ENCODE measurements at regions not wholly inside any gene's neighbourhood (a gene's known extent, or its start where the extent isn't known, plus 50 kb on each side); places are given as distances from the start of the nearest gene placed in this dataset.
"Not testable (repeated sequence)": the region's sequence is repeated elsewhere in the genome, so short reads cannot be mapped to it uniquely, and the experiment has no call there.

- DNase-seq (ENCODE audit: low read depth), result no peak
These were observed 710.3 kb downstream of the ZBBX start for GRCh38 chr3:166669781-166670180.

- DNase-seq (ENCODE audit: low read depth), result peak; percentile 86
These were observed 716.9 kb downstream of the ZBBX start for GRCh38 chr3:166663194-166663593.

- DNase-seq (ENCODE audit: low read depth), result no peak
These were observed 718.5 kb downstream of the ZBBX start for GRCh38 chr3:166661621-166662020.

- DNase-seq (ENCODE audit: low read depth), result no peak
These were observed 719.1 kb downstream of the ZBBX start for GRCh38 chr3:166660962-166661361.

GRCh38 chr3:166637984-166638530, 742.0 kb downstream of the ZBBX start:
- DNase-seq (ENCODE audit: low read depth), result no peak

- DNase-seq (ENCODE audit: low read depth), result peak; percentile 27
These were observed 745.9 kb downstream of the ZBBX start for GRCh38 chr3:166634091-166634746.

GRCh38 chr3:166630190-166630589, 749.9 kb downstream of the ZBBX start:
- no peak for DNase-seq (ENCODE audit: low read depth)

- DNase-seq (ENCODE audit: low read depth), result no peak
These were observed 766.7 kb downstream of the ZBBX start for GRCh38 chr3:166613365-166613764.

- DNase-seq (ENCODE audit: low read depth), result not testable (repeated sequence)
These were observed 767.3 kb downstream of the ZBBX start for GRCh38 chr3:166612761-166613160.

- no peak for DNase-seq (ENCODE audit: low read depth)
These were observed 770.8 kb upstream of the BCHE start for GRCh38 chr3:166607933-166608521.

GRCh38 chr3:166606988-166607387, 769.8 kb upstream of the BCHE start:
- no peak for DNase-seq (ENCODE audit: low read depth)

- DNase-seq (ENCODE audit: low read depth), result no peak
These were observed 756.6 kb upstream of the BCHE start for GRCh38 chr3:166593776-166594175.

GRCh38 chr3:166582236-166582635, 745.0 kb upstream of the BCHE start:
- DNase-seq (ENCODE audit: low read depth), result peak; percentile 2

GRCh38 chr3:166580561-166580960, 743.3 kb upstream of the BCHE start:
- no peak for DNase-seq (ENCODE audit: low read depth)

GRCh38 chr3:166575161-166575560, 737.9 kb upstream of the BCHE start:
- DNase-seq (ENCODE audit: low read depth), result peak; percentile 90

- DNase-seq (ENCODE audit: low read depth), result not testable (repeated sequence)
These were observed 734.5 kb upstream of the BCHE start for GRCh38 chr3:166571686-166572085.

- no peak for DNase-seq (ENCODE audit: low read depth)
These were observed 732.9 kb upstream of the BCHE start for GRCh38 chr3:166570102-166570501.

GRCh38 chr3:166569589-166569988, 732.4 kb upstream of the BCHE start:
- peak; percentile 52 for DNase-seq (ENCODE audit: low read depth)

GRCh38 chr3:166560253-166560652, 723.0 kb upstream of the BCHE start:
- DNase-seq (ENCODE audit: low read depth), result no peak

- no peak for DNase-seq (ENCODE audit: low read depth)
These were observed 719.7 kb upstream of the BCHE start for GRCh38 chr3:166556955-166557354.

- peak; percentile 45 for DNase-seq (ENCODE audit: low read depth)
These were observed 716.8 kb upstream of the BCHE start for GRCh38 chr3:166554023-166554422.

- no peak for DNase-seq (ENCODE audit: low read depth)
These were observed 696.5 kb upstream of the BCHE start for GRCh38 chr3:166533740-166534139.

GRCh38 chr3:166531730-166532129, 694.5 kb upstream of the BCHE start:
- no peak for DNase-seq (ENCODE audit: low read depth)

GRCh38 chr3:166527325-166527724, 690.1 kb upstream of the BCHE start:
- DNase-seq (ENCODE audit: low read depth), result peak; percentile 11
